ENCODE measurements at regions not wholly inside any gene's neighbourhood (a gene's known extent, or its start where the extent isn't known, plus 50 kb on each side); places are given as distances from the start of the nearest gene placed in this dataset.

GRCh38 chr15:69608661-69609060 is 156.0 kb downstream of the RPLP1 start:
- TF ChIP-seq CTCF (IDR thresholded peaks at IDR 0.05; ENCODE audit: low read depth, low read length, missing input control) = no peak
- TF ChIP-seq RAD21 (IDR thresholded peaks at IDR 0.05) = no peak
- TF ChIP-seq ATF3 (IDR thresholded peaks at IDR 0.05) = no peak
- TF ChIP-seq EGR1 (IDR thresholded peaks at IDR 0.05; ENCODE audit: low read depth in 2 of 2) = no peak
- no peak for TF ChIP-seq SP1 (IDR thresholded peaks at IDR 0.05)
- TF ChIP-seq GABPA (IDR thresholded peaks at IDR 0.05 in 1 of 2, conservative IDR thresholded peaks at IDR 0.05 in 1 of 2) = no peak
- no peak for TF ChIP-seq RXRA (IDR thresholded peaks at IDR 0.05)
- TF ChIP-seq REST (IDR thresholded peaks at IDR 0.05) = no peak
- TF ChIP-seq ZBTB33 (IDR thresholded peaks at IDR 0.05) = no peak
- TF ChIP-seq MAX (IDR thresholded peaks at IDR 0.05) = no peak
- TF ChIP-seq JUND (IDR thresholded peaks at IDR 0.05) = no peak
- no peak for TF ChIP-seq FOXA2 (IDR thresholded peaks at IDR 0.05)
- TF ChIP-seq TAF1 (conservative IDR thresholded peaks at IDR 0.05) = no peak
- no peak for TF ChIP-seq YY1 (IDR thresholded peaks at IDR 0.05)

Data from liver (tissue), 3 donors.